ENCODE measurements at regions not wholly inside any gene's neighbourhood (a gene's known extent, or its start where the extent isn't known, plus 50 kb on each side); places are given as distances from the start of the nearest gene placed in this dataset.

DNA sequence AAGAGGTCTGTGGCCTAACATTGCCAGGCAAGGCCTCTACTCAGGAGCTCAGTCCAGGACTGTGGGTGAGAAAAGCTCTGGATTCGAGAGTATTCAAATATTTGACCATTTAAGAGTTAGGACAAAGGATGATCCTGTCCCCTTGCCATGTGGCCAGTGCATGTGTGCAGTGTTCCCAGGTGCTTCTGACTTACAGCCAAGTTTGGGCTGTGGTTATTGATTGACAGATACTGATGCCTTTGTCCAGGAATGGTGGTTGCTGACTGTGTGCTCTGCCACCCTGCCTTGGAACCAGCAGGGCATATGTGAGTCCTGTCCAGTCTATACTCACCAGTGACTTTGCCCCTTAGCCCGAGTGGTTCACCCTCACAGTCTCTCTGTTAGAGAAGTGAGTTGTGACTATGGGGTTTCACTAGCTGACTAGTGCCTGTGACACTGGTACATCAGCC, 51.9 kb downstream of the GARRE1 start:
- TF ChIP-seq EZH2 (IDR thresholded peaks at IDR 0.05; ENCODE audit: insufficient read depth, poor library complexity, severe bottlenecking) (no peak), EZH2phosphoT487 (IDR thresholded peaks at IDR 0.05; ENCODE audit: insufficient read depth, low read depth) (no peak)

Data from GM23248 (cell line).